ENCODE measurements at regions not wholly inside any gene's neighbourhood (a gene's known extent, or its start where the extent isn't known, plus 50 kb on each side); places are given as distances from the start of the nearest gene placed in this dataset.

DNA sequence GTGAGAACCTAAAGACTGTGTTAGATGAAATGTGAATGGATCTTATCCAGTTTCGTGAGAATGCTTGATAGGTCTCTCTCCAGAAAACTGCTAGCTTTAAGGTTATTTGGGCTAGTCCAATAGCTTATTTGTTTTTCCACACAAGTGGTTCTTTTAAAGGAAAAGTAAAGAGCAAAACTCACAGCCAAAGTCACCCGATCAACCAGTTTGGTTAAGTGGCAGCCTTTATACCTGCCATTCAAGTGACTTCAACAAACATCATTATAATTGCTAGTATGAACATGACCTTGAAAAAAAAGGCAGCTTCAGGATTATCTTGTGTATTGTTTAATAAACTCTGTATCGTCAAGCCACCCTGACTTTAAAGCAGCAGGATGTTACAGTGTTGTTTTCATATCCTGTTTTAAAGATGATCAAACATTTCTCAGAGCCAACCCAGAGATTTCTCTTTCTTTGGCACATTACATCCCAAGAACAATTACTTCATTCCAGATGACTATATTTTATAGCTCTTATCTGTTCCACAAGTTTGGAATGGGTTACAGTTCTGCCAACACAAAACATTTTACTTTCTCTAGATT is 253.4 kb downstream of the EPHA7 start:
- no peak for DNase-seq
- no peak for TF ChIP-seq POLR2A (IDR thresholded peaks at IDR 0.05)
- TF ChIP-seq, protein P1, sequence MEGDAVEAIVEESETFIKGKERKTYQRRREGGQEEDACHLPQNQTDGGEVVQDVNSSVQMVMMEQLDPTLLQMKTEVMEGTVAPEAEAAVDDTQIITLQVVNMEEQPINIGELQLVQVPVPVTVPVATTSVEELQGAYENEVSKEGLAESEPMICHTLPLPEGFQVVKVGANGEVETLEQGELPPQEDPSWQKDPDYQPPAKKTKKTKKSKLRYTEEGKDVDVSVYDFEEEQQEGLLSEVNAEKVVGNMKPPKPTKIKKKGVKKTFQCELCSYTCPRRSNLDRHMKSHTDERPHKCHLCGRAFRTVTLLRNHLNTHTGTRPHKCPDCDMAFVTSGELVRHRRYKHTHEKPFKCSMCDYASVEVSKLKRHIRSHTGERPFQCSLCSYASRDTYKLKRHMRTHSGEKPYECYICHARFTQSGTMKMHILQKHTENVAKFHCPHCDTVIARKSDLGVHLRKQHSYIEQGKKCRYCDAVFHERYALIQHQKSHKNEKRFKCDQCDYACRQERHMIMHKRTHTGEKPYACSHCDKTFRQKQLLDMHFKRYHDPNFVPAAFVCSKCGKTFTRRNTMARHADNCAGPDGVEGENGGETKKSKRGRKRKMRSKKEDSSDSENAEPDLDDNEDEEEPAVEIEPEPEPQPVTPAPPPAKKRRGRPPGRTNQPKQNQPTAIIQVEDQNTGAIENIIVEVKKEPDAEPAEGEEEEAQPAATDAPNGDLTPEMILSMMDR (IDR thresholded peaks at IDR 0.05) = no peak
- H3K4me1 ChIP-seq = no peaks in the 10 kb centered on the region
- no peak overlapping the region for H3K27ac ChIP-seq
- no peaks in the 10 kb centered on the region for H3K27me3 ChIP-seq
- WGBS, 2 donors = 25 to 33% methylated on average over 3 of the region's 3 CpGs
- intact Hi-C loops (cut with DNase I) = no loop called here
- H3K4me3 ChIP-seq (replicated peaks in 1 of 3) = no peak overlapping the region
- H3K36me3 ChIP-seq = no peaks in the 10 kb centered on the region
- H3K9me3 ChIP-seq = no peaks in the 10 kb centered on the region

DNA sequence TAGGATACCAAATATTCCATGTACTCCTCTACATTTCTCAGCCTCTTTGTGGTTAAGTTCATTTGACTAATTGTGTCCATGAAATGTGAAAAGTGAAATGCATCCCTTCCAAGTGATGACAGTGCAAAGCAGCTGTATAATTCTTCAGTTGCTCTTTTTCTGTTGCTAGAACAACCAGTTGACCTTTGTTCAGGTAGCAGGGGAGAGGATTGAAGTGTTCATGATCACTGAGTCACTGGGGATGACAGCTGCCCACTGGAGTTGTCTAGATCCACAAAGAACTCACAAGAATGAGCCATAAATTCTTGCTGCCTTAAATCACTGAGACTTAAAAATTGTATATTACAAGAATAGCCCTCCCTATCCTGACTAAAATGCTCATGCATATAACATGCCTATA is 254.6 kb downstream of the EPHA7 start:
- Histone ChIP-seq H3K27me3 (no peaks in the 10 kb centered on the region), H3K27ac (no peak overlapping the region), H3K4me3 (replicated peaks in 1 of 3) (no peak overlapping the region), H3K36me3 (no peaks in the 10 kb centered on the region), H3K9me3 (no peaks in the 10 kb centered on the region), H3K4me1 (no peaks in the 10 kb centered on the region)
- intact Hi-C loops (cut with DNase I) = no loop called here
- no peak for DNase-seq
- TF ChIP-seq, protein P1 (IDR thresholded peaks at IDR 0.05) = no peak
- no peak for TF ChIP-seq POLR2A (IDR thresholded peaks at IDR 0.05)

DNA sequence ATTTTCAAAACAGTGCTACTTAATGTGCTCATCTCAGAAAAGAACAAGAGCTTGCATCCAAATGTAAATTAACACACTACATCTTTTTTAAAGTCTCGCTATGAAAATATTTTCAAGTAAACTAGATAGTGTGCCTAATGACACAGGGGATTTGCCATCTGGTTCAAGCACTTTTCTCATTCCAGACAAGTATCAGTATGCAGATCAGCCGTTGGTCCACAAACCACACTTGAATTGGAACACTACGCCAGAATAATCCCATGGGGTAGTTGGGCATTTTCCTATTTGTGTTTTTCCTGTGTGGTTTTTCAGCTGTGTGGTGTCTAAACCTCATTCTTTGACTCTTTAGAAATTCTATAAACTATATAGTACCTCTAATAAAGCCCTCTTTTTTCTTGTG is 256.2 kb downstream of the EPHA7 start:
- H3K27ac ChIP-seq = no peak overlapping the region
- DNase-seq = no peak
- no peak for TF ChIP-seq POLR2A (IDR thresholded peaks at IDR 0.05)
- TF ChIP-seq, protein P1 (IDR thresholded peaks at IDR 0.05) = no peak
- no peaks in the 10 kb centered on the region for H3K4me1 ChIP-seq
- WGBS, 2 donors = 74 to 76% methylated on average over 3 of the region's 3 CpGs
- H3K27me3 ChIP-seq = no peaks in the 10 kb centered on the region
- H3K9me3 ChIP-seq = no peaks in the 10 kb centered on the region
- no peaks in the 10 kb centered on the region for H3K36me3 ChIP-seq
- no peak overlapping the region for H3K4me3 ChIP-seq (replicated peaks in 1 of 3)
- intact Hi-C loops (cut with DNase I) = no loop called here

DNA sequence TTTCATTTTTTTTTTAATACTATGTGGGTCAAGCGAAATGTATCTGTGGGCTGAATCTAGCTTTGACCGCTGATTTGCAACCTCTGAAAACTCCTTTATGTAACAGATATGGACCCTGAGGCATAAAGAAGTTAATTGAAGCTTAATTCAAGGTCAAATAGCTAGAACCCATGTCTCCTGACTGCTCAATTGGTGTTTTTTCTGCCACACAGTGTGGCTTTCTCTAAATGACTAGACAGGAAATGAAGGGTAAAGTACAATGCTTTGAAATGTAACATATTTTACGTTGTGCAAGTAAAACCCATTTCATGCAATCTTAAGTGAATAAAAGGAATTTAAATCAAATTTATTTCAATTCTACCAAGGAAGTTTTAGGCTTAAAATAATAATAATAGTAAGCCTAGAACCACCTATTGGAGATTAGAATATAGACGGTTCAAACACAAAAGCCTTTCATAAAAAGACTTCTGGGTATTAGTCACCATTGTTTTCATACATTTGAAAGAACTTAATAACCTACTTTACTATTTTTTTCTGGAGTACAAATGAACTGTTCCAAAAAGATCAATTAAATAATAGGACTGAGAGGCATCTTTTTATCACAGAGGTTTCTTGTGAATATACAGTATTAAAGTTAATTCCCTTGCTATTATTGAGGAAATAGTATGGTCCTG is 279.8 kb downstream of the EPHA7 start:
- no peaks in the 10 kb centered on the region for H3K9me3 ChIP-seq
- no peak overlapping the region for H3K27ac ChIP-seq
- no peak overlapping the region for H3K4me3 ChIP-seq (replicated peaks in 1 of 3)
- intact Hi-C loops (cut with DNase I) = no loop called here
- H3K4me1 ChIP-seq = no peaks in the 10 kb centered on the region
- H3K27me3 ChIP-seq = no peaks in the 10 kb centered on the region
- DNase-seq = no peak
- no peak for TF ChIP-seq POLR2A (IDR thresholded peaks at IDR 0.05)
- TF ChIP-seq, protein P1 (IDR thresholded peaks at IDR 0.05) = no peak
- no peaks in the 10 kb centered on the region for H3K36me3 ChIP-seq
- 79 to 84% methylated on average over 4 of the region's 4 CpGs for WGBS, 2 donors

DNA sequence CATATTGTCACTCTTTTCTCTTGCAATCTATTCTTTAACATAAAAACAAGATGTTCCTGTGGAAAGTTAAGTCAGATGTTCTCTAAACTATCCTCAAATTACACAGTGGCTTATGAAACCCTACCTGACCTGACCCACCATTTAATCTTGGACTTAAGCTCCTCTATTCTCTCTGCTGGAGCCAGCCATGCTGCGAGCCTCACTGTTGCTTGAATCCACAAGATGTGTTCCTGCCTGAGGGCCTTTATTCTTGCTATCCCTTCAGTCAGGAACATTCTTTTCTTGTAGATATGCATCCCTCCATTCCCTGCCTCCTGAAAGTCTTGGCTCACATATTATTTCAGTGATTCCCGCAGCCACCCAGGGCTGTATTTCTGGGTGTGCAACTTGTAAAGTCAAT is 283.2 kb downstream of the EPHA7 start:
- Histone ChIP-seq H3K9me3 (no peaks in the 10 kb centered on the region), H3K27me3 (no peaks in the 10 kb centered on the region), H3K36me3 (no peaks in the 10 kb centered on the region), H3K4me3 (replicated peaks in 1 of 3) (no peak overlapping the region), H3K4me1 (no peaks in the 10 kb centered on the region), H3K27ac (no peak overlapping the region)
- 78 to 86% methylated on average over 2 of the region's 2 CpGs for WGBS, 2 donors
- intact Hi-C loops (cut with DNase I) = no loop called here
- no peak for TF ChIP-seq POLR2A (IDR thresholded peaks at IDR 0.05)
- TF ChIP-seq, protein P1 (IDR thresholded peaks at IDR 0.05) = no peak
- DNase-seq = no peak

Measured in thyroid gland (tissue), 4 donors.